K562 (cell line): ENCODE measurements at regions not wholly inside any gene's neighbourhood (a gene's known extent, or its start where the extent isn't known, plus 50 kb on each side); places are given as distances from the start of the nearest gene placed in this dataset.
"Not testable (repeated sequence)": the region's sequence is repeated elsewhere in the genome, so short reads cannot be mapped to it uniquely, and the experiment has no call there.

Experiments used
- BRF2 ChIP-seq: IDR thresholded peaks from 3 replicates; pipeline ENCODE4 v1.6.1; 2011; ENCODE audit warnings: borderline replicate concordance, mild to moderate bottlenecking; ENCODE audit not compliant: insufficient read length, insufficient read depth
- CTCF ChIP-seq, 3 experiments: IDR thresholded peaks in 2 of 3; conservative IDR thresholded peaks in 1 of 3; 2 replicates each; pipeline ENCODE4 v1.5.1; 2011 to 2012; ENCODE audit warnings: low read length in 3 of 3, mild to moderate bottlenecking in 3 of 3, control low read depth in 2 of 3, improper control_type of control experiment in 1 of 3, inconsistent platforms in 1 of 3, low read depth in 1 of 3, mixed read lengths in 1 of 3, moderate library complexity in 1 of 3; ENCODE audit not compliant: insufficient read depth in 2 of 3
- EP300 ChIP-seq: IDR thresholded peaks from 2 replicates; pipeline ENCODE4 v1.6.1; 2012; ENCODE audit warnings: low read length, improper control_type of control experiment
- EP400 ChIP-seq: fragments of 450-650 bp; IDR thresholded peaks from 2 replicates; pipeline ENCODE4 v1.6.1; 2017; ENCODE audit warnings: antibody characterized with exemption, mild to moderate bottlenecking, moderate library complexity
- GABPA ChIP-seq: fragments of 200-800 bp; sonication (Bioruptor generic); conservative IDR thresholded peaks from 2 replicates; pipeline ENCODE4 v1.6.1; 2016; ENCODE audit warnings: low read depth, missing genetic modification characterization, missing compliant biosample characterization
- PHF8 ChIP-seq: fragments of 200-600 bp; sonication (generic); IDR thresholded peaks from 2 replicates; pipeline ENCODE4 v1.6.1; 2012; ENCODE audit warnings: mixed run types, mild to moderate bottlenecking, inconsistent platforms, low read length, moderate library complexity, borderline replicate concordance
- POLR2AphosphoS5 ChIP-seq: IDR thresholded peaks from 2 replicates; pipeline ENCODE4 v1.6.1; 2011; ENCODE audit warnings: mild to moderate bottlenecking, low read depth, low read length, moderate library complexity; ENCODE audit not compliant: control insufficient read depth, insufficient read depth
- TFAM ChIP-seq: fragments of 250-450 bp; sonication (Bioruptor Pico); conservative IDR thresholded peaks from 2 replicates; pipeline ENCODE4 v1.5.0; 2021; ENCODE audit warnings: mild to moderate bottlenecking, moderate library complexity
- ZBTB34 ChIP-seq: fragments of 250-450 bp; sonication (Bioruptor Pico); IDR thresholded peaks from 2 replicates; pipeline ENCODE4 v1.8.0; 2021; ENCODE audit warnings: mild to moderate bottlenecking, moderate library complexity
- ZNF24 ChIP-seq: fragments of 450-650 bp; IDR thresholded peaks from 2 replicates; pipeline ENCODE4 v1.6.1; 2016

- TF ChIP-seq ZNF24; POLR2AphosphoS5; EP300; GABPA (tag); CTCF (IDR thresholded peaks at IDR 0.05 in 2 of 3, conservative IDR thresholded peaks at IDR 0.05 in 1 of 3; ENCODE audit: insufficient read depth in 2 of 3, low read depth in 1 of 3, low read length in 3 of 3); BRF2; TFAM; EP400; ZBTB34 (CRISPR knock-in tag); PHF8: not testable (repeated sequence)
Observed at GRCh38 chr9:39663713-39664112, 308.2 kb downstream of the SPATA31A1 start.
